Neural cell (in vitro differentiated cells): ENCODE measurements at regions not wholly inside any gene's neighbourhood (a gene's known extent, or its start where the extent isn't known, plus 50 kb on each side); places are given as distances from the start of the nearest gene placed in this dataset.

Experiments used
- H2AFZ ChIP-seq: fragments of 200-600, 300-800 bp; sonication (generic), shearing (Covaris generic); 2 replicates; pipeline ENCODE4 v1.6.0; 2014; ENCODE audit warnings: low read depth, mild to moderate bottlenecking, antibody characterized with exemption, low read length, moderate library complexity
- H3F3A ChIP-seq: fragments of 200-600 bp; shearing (Covaris generic); 2 replicates; pipeline ENCODE4 v1.6.1; 2016; ENCODE audit warnings: mild to moderate bottlenecking, moderate library complexity, mixed read lengths, antibody characterized with exemption, low read length; ENCODE audit not compliant: insufficient read depth, poor library complexity, severe bottlenecking
- H3K27ac ChIP-seq: fragments of 200-600, 300-800 bp; sonication (generic), shearing (Covaris generic); 2 replicates; pipeline ENCODE4 v1.5.1; 2014; ENCODE audit warnings: mild to moderate bottlenecking, low read length, moderate library complexity
- H3K27me3 ChIP-seq: fragments of 300-800, 200-600 bp; sonication (generic), shearing (Covaris generic); 2 replicates; pipeline ENCODE4 v1.6.0; 2014; ENCODE audit warnings: mild to moderate bottlenecking, low read depth, low read length, moderate library complexity; ENCODE audit not compliant: insufficient read depth
- H3K36me3 ChIP-seq: fragments of 300-800, 200-600 bp; sonication (generic), shearing (Covaris generic); 2 replicates; pipeline ENCODE4 v1.5.1; 2014; ENCODE audit warnings: mild to moderate bottlenecking, antibody characterized with exemption, low read length, moderate library complexity; ENCODE audit not compliant: insufficient read depth
- H3K4me2 ChIP-seq: fragments of 300-800, 200-600 bp; sonication (generic), shearing (Covaris generic); 2 replicates; pipeline ENCODE4 v1.6.0; 2014; ENCODE audit warnings: mild to moderate bottlenecking, low read length
- H3K4me3 ChIP-seq: fragments of 300-800, 200-600 bp; sonication (generic), shearing (Covaris generic); 2 replicates; pipeline ENCODE4 v1.5.1; 2014; ENCODE audit warnings: mild to moderate bottlenecking, low read length, moderate library complexity
- H3K79me2 ChIP-seq: fragments of 200-600 bp; shearing (Covaris generic); replicated peaks from 2 replicates; pipeline ENCODE4 v1.6.0; 2014; ENCODE audit warnings: mild to moderate bottlenecking, low read length, moderate library complexity; ENCODE audit not compliant: insufficient read depth
- H3K9ac ChIP-seq: fragments of 300-800, 200-600 bp; sonication (generic), shearing (Covaris generic); 2 replicates; pipeline ENCODE4 v1.6.1; 2016; ENCODE audit warnings: mild to moderate bottlenecking, low read length, mixed read lengths
- H3K9me2 ChIP-seq: fragments of 200-600 bp; shearing (Covaris generic); 2 replicates; pipeline ENCODE4 v1.6.1; 2016; ENCODE audit warnings: mild to moderate bottlenecking, low read length, mixed read lengths; ENCODE audit not compliant: insufficient read depth
- H3K9me3 ChIP-seq: fragments of 200-600, 300-800 bp; sonication (generic), shearing (Covaris generic); 2 replicates; pipeline ENCODE4 v1.6.1; 2016; ENCODE audit warnings: mild to moderate bottlenecking, mixed run types, low read length, moderate library complexity, mixed read lengths
- H4K20me1 ChIP-seq: fragments of 200-600 bp; shearing (Covaris generic); 2 replicates; pipeline ENCODE4 v1.6.1; 2016; ENCODE audit warnings: mild to moderate bottlenecking, mixed run types; ENCODE audit not compliant: insufficient read depth
- EP300 ChIP-seq: fragments of 450-650 bp; conservative IDR thresholded peaks from 2 replicates; pipeline ENCODE4 v1.6.1; 2014; ENCODE audit warnings: antibody characterized with exemption, mild to moderate bottlenecking, moderate library complexity; ENCODE audit not compliant: poor library complexity, severe bottlenecking
- EZH2 ChIP-seq: fragments of 200-600, 300-800 bp; shearing (Covaris generic), sonication (generic); IDR thresholded peaks from 2 replicates; pipeline ENCODE4 v1.6.1; 2014; ENCODE audit warnings: antibody characterized with exemption, low read length, borderline replicate concordance, mild to moderate bottlenecking; ENCODE audit not compliant: insufficient read depth, poor library complexity, severe bottlenecking
- MXI1 ChIP-seq: fragments of 450-650 bp; conservative IDR thresholded peaks from 2 replicates; pipeline ENCODE4 v1.6.1; 2014; ENCODE audit warnings: antibody characterized with exemption, mild to moderate bottlenecking; ENCODE audit not compliant: poor library complexity, severe bottlenecking
- POLR2AphosphoS5 ChIP-seq: IDR thresholded peaks from 2 replicates; pipeline ENCODE4 v1.6.1; 2012
- RAD21 ChIP-seq: fragments of 450-650 bp; conservative IDR thresholded peaks from 2 replicates; pipeline ENCODE4 v1.6.1; 2014; ENCODE audit warnings: antibody characterized with exemption, mild to moderate bottlenecking, moderate library complexity
- SMC3 ChIP-seq: fragments of 450-650 bp; conservative IDR thresholded peaks from 2 replicates; pipeline ENCODE4 v1.6.1; 2014; ENCODE audit warnings: antibody characterized with exemption, mild to moderate bottlenecking, moderate library complexity; ENCODE audit not compliant: poor library complexity
- TAF1 ChIP-seq: IDR thresholded peaks from 2 replicates; pipeline ENCODE4 v1.6.1; 2012; ENCODE audit warnings: low read depth
- TF ChIP-seq, protein P1 (sequence below): fragments of 450-650 bp; IDR thresholded peaks from 2 replicates; pipeline ENCODE4 v1.5.1; 2014; ENCODE audit warnings: antibody characterized with exemption, mild to moderate bottlenecking, moderate library complexity; ENCODE audit not compliant: poor library complexity, severe bottlenecking
- TF ChIP-seq, protein P2 (sequence below): IDR thresholded peaks from 2 replicates; pipeline ENCODE4 v1.6.1; 2012; ENCODE audit warnings: borderline replicate concordance

DNA sequence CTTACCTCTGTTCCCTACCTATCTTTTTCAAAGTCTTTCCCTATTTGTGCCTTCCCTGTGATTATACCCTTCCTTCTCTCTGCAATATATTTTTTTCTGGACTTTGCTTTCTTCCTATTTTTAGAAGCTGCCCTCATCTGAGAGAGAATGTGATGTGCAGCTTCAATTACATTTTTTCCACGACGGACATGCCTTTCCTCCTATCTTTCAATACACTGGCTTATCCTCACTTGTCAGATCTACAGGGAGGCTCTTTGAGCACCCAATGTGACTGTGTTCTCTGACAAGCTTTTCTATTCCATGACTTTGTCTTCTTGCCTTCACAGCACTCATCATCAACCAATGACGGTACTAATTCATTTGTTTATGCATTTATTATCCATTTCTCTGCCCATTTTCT lies 227.9 kb upstream of the CLINT1 start:
- Histone ChIP-seq H3K9me2 (no peaks in the 10 kb centered on the region), H3K4me2 (no peak overlapping the region), H3K79me2 (no peaks in the 10 kb centered on the region), H3K36me3 (no peaks in the 10 kb centered on the region), H3K27me3 (no peaks in the 10 kb centered on the region), H3K9ac (no peak overlapping the region), H3F3A (no peaks in the 10 kb centered on the region), H4K20me1 (no peaks in the 10 kb centered on the region), H3K27ac (no peak overlapping the region), H3K4me3 (no peak overlapping the region), H3K9me3 (no peaks in the 10 kb centered on the region), H2AFZ (no peak overlapping the region)
- TF ChIP-seq EP300 (no peak), POLR2AphosphoS5 (no peak)

DNA sequence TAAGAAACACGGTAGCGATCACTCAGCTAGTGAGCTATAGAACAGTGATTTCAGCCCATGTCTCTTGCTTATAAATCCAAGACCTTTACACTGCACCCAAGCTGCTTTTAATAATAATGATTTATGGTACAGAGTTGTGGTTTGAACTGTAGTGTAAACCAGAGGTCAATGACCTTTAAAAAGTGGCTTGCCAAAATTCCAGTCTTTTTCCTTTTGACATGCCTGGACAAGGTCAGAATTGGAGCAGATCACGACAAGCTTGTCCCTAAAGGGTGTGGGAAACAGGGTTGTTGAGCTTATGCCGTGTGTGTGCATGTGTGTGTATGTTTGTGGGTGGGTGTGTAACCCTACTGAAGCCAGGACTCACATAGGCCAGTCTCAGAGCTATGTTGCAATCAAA lies 225.3 kb upstream of the CLINT1 start:
- H2AFZ ChIP-seq, result no peak overlapping the region
- H3K27ac ChIP-seq, result no peak overlapping the region
- TF ChIP-seq, protein P1, sequence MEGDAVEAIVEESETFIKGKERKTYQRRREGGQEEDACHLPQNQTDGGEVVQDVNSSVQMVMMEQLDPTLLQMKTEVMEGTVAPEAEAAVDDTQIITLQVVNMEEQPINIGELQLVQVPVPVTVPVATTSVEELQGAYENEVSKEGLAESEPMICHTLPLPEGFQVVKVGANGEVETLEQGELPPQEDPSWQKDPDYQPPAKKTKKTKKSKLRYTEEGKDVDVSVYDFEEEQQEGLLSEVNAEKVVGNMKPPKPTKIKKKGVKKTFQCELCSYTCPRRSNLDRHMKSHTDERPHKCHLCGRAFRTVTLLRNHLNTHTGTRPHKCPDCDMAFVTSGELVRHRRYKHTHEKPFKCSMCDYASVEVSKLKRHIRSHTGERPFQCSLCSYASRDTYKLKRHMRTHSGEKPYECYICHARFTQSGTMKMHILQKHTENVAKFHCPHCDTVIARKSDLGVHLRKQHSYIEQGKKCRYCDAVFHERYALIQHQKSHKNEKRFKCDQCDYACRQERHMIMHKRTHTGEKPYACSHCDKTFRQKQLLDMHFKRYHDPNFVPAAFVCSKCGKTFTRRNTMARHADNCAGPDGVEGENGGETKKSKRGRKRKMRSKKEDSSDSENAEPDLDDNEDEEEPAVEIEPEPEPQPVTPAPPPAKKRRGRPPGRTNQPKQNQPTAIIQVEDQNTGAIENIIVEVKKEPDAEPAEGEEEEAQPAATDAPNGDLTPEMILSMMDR, result no peak
- TF ChIP-seq SMC3 (no peak), EP300 (no peak), EZH2 (no peak), MXI1 (no peak), TAF1 (no peak), POLR2AphosphoS5 (no peak), RAD21 (no peak)
- TF ChIP-seq, protein P2, sequence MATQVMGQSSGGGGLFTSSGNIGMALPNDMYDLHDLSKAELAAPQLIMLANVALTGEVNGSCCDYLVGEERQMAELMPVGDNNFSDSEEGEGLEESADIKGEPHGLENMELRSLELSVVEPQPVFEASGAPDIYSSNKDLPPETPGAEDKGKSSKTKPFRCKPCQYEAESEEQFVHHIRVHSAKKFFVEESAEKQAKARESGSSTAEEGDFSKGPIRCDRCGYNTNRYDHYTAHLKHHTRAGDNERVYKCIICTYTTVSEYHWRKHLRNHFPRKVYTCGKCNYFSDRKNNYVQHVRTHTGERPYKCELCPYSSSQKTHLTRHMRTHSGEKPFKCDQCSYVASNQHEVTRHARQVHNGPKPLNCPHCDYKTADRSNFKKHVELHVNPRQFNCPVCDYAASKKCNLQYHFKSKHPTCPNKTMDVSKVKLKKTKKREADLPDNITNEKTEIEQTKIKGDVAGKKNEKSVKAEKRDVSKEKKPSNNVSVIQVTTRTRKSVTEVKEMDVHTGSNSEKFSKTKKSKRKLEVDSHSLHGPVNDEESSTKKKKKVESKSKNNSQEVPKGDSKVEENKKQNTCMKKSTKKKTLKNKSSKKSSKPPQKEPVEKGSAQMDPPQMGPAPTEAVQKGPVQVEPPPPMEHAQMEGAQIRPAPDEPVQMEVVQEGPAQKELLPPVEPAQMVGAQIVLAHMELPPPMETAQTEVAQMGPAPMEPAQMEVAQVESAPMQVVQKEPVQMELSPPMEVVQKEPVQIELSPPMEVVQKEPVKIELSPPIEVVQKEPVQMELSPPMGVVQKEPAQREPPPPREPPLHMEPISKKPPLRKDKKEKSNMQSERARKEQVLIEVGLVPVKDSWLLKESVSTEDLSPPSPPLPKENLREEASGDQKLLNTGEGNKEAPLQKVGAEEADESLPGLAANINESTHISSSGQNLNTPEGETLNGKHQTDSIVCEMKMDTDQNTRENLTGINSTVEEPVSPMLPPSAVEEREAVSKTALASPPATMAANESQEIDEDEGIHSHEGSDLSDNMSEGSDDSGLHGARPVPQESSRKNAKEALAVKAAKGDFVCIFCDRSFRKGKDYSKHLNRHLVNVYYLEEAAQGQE, result no peak
- H3K36me3 ChIP-seq, result no peaks in the 10 kb centered on the region
- no peaks in the 10 kb centered on the region for H4K20me1 ChIP-seq
- no peak overlapping the region for H3K4me2 ChIP-seq
- H3K9ac ChIP-seq, result no peak overlapping the region
- H3F3A ChIP-seq, result no peaks in the 10 kb centered on the region
- H3K79me2 ChIP-seq, result no peaks in the 10 kb centered on the region
- no peak overlapping the region for H3K4me3 ChIP-seq
- H3K9me2 ChIP-seq, result no peaks in the 10 kb centered on the region
- no peaks in the 10 kb centered on the region for H3K27me3 ChIP-seq
- H3K9me3 ChIP-seq, result no peaks in the 10 kb centered on the region
